ENCODE measurements at regions not wholly inside any gene's neighbourhood (a gene's known extent, or its start where the extent isn't known, plus 50 kb on each side); places are given as distances from the start of the nearest gene placed in this dataset.

- no peak for ATAC-seq
These were observed 170.3 kb upstream of the SLC24A5 start for GRCh38 chr15:47950447-47950846.

GRCh38 chr15:47951781-47952180, 169.0 kb upstream of the SLC24A5 start:
- ATAC-seq: no peak

- ATAC-seq: no peak
These were observed 166.6 kb upstream of the SLC24A5 start for GRCh38 chr15:47954196-47954595.

GRCh38 chr15:47955021-47955420, 165.8 kb upstream of the SLC24A5 start:
- ATAC-seq: no peak

GRCh38 chr15:47959617-47960413, 161.0 kb upstream of the SLC24A5 start:
- ATAC-seq: no peak

GRCh38 chr15:47961401-47962090, 159.2 kb upstream of the SLC24A5 start:
- peak in 1 of 2 donors; percentile 9 for ATAC-seq

- no peak for ATAC-seq
These were observed 157.5 kb upstream of the SLC24A5 start for GRCh38 chr15:47963265-47963664.

GRCh38 chr15:47964229-47964628, 156.6 kb upstream of the SLC24A5 start:
- ATAC-seq: no peak

- no peak for ATAC-seq
These were observed 155.5 kb upstream of the SLC24A5 start for GRCh38 chr15:47965297-47965696.

GRCh38 chr15:47968593-47968992, 152.2 kb upstream of the SLC24A5 start:
- no peak for ATAC-seq

- no peak for ATAC-seq
These were observed 149.2 kb upstream of the SLC24A5 start for GRCh38 chr15:47971637-47972036.

- ATAC-seq: no peak
These were observed 148.1 kb upstream of the SLC24A5 start for GRCh38 chr15:47972738-47973137.

GRCh38 chr15:47974724-47975123, 146.1 kb upstream of the SLC24A5 start:
- ATAC-seq: no peak

GRCh38 chr15:47975427-47975826, 145.4 kb upstream of the SLC24A5 start:
- ATAC-seq: no peak

GRCh38 chr15:47983533-47983932, 137.3 kb upstream of the SLC24A5 start:
- no peak for ATAC-seq

GRCh38 chr15:47985568-47985967, 135.2 kb upstream of the SLC24A5 start:
- ATAC-seq: no peak

GRCh38 chr15:47987461-47987860, 133.3 kb upstream of the SLC24A5 start:
- ATAC-seq: no peak

GRCh38 chr15:47987908-47988532, 132.8 kb upstream of the SLC24A5 start:
- no peak for ATAC-seq

GRCh38 chr15:47988564-47988963, 132.2 kb upstream of the SLC24A5 start:
- ATAC-seq: no peak

- ATAC-seq: no peak
These were observed 130.0 kb upstream of the SLC24A5 start for GRCh38 chr15:47990821-47991220.

GRCh38 chr15:47991357-47991756, 129.4 kb upstream of the SLC24A5 start:
- ATAC-seq: no peak

- no peak for ATAC-seq
These were observed 127.7 kb upstream of the SLC24A5 start for GRCh38 chr15:47993051-47993450.

- no peak for ATAC-seq
These were observed 123.4 kb upstream of the SLC24A5 start for GRCh38 chr15:47997195-47998080.

All from activated CD4-positive, CD25-positive, alpha-beta regulatory T cell treated with anti-CD3 and anti-CD28 coated beads, Interleukin-2, amount 50 U/mL, for 24 hours (primary cell).